ENCODE measurements at regions not wholly inside any gene's neighbourhood (a gene's known extent, or its start where the extent isn't known, plus 50 kb on each side); places are given as distances from the start of the nearest gene placed in this dataset.

DNA sequence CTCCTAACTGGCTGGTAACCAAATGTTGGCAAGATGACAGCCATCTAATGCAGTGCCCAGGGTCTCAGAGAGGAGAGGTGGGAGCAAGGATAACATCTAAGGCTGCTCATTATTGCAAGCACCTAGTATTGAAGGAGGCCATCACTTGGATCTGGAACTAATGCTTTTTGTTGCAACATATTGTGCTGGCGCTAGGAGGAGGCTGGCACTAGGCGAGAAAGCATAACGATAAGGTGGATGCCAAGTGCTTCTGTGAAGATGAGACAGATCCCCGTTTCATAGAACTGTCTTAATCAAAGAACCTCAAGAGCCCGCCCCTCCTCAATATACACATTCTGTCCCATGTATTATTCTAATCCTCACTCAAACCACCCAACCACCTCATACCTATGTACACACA is 774.0 kb downstream of the VRK1 start:
- TF ChIP-seq, protein P1, sequence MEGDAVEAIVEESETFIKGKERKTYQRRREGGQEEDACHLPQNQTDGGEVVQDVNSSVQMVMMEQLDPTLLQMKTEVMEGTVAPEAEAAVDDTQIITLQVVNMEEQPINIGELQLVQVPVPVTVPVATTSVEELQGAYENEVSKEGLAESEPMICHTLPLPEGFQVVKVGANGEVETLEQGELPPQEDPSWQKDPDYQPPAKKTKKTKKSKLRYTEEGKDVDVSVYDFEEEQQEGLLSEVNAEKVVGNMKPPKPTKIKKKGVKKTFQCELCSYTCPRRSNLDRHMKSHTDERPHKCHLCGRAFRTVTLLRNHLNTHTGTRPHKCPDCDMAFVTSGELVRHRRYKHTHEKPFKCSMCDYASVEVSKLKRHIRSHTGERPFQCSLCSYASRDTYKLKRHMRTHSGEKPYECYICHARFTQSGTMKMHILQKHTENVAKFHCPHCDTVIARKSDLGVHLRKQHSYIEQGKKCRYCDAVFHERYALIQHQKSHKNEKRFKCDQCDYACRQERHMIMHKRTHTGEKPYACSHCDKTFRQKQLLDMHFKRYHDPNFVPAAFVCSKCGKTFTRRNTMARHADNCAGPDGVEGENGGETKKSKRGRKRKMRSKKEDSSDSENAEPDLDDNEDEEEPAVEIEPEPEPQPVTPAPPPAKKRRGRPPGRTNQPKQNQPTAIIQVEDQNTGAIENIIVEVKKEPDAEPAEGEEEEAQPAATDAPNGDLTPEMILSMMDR (IDR thresholded peaks at IDR 0.05; ENCODE audit: insufficient read depth, low read length): no peak
- TF ChIP-seq POLR2AphosphoS5 (IDR thresholded peaks at IDR 0.05; ENCODE audit: low read depth): no peak
- no peak for TF ChIP-seq SPI1 (IDR thresholded peaks at IDR 0.05; ENCODE audit: borderline replicate concordance, low read depth)
